Ovary (tissue), 3 donors: ENCODE measurements at regions not wholly inside any gene's neighbourhood (a gene's known extent, or its start where the extent isn't known, plus 50 kb on each side); places are given as distances from the start of the nearest gene placed in this dataset.

Experiments
- POLR2A ChIP-seq: fragments of 450-650 bp; IDR thresholded peaks from one replicate; pipeline ENCODE4 v1.6.1; 2017; ENCODE audit warnings: antibody characterized with exemption, mild to moderate bottlenecking, moderate library complexity
- TF ChIP-seq, protein P1 (sequence below), 3 donors: fragments of 450-650 bp in 2 of 3; fragments of 200-600 bp in 1 of 3; IDR thresholded peaks; one replicate each; pipeline versions ENCODE4 v1.5.1 to v1.8.0; 2016 to 2022; ENCODE audit warnings: antibody characterized with exemption in 3 of 3, mild to moderate bottlenecking in 1 of 3
- donor health status: DM: no; HTN: no; CAD: no.

DNA sequence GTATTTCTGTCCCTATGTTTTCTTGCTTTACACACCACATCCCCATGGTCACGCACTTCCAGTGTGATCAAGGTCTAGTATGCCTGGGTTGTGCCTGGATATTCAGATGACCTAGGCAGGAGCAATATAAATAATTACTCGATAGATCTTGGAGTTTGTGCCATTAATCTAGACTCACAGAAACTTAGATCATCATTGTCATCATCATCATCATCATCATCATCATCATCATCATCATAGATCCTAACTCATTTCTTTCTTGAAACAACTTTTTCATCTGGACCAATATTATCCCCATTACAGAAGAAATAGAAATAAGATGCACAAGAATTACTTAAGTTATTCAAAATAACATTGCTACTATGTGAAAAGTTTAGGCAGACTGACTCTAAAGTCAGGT is 130.3 kb upstream of the LRRTM4 start:
- TF ChIP-seq, protein P1, sequence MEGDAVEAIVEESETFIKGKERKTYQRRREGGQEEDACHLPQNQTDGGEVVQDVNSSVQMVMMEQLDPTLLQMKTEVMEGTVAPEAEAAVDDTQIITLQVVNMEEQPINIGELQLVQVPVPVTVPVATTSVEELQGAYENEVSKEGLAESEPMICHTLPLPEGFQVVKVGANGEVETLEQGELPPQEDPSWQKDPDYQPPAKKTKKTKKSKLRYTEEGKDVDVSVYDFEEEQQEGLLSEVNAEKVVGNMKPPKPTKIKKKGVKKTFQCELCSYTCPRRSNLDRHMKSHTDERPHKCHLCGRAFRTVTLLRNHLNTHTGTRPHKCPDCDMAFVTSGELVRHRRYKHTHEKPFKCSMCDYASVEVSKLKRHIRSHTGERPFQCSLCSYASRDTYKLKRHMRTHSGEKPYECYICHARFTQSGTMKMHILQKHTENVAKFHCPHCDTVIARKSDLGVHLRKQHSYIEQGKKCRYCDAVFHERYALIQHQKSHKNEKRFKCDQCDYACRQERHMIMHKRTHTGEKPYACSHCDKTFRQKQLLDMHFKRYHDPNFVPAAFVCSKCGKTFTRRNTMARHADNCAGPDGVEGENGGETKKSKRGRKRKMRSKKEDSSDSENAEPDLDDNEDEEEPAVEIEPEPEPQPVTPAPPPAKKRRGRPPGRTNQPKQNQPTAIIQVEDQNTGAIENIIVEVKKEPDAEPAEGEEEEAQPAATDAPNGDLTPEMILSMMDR (IDR thresholded peaks at IDR 0.05): no peak
- no peak for TF ChIP-seq POLR2A
